ENCODE measurements at regions not wholly inside any gene's neighbourhood (a gene's known extent, or its start where the extent isn't known, plus 50 kb on each side); places are given as distances from the start of the nearest gene placed in this dataset.

DNA sequence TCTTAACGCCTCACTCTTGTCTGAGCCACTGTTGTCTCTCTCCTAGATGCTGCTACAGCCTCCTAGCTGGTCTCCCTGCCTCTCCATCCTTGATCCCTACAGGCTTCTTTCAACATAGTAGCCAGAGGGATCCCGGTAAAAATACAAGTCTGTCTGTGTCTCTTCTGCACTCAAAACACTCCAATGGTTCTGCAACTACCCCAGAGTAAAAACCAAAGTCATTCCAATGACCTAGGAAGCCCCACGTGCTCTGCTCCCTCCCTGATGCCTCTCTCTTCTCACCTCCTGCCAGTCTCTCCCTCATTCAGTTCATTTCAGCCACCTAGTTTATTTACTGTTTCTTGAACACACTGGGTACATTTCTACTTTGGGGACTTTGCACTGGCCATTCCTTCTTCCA lies 135.2 kb downstream of the NPIPB5 start:
- Histone ChIP-seq H3K9ac (ENCODE audit: insufficient read depth in 1 of 2, low read depth in 2 of 2, low read length in 2 of 2) (no peak overlapping the region), H3K4me3 (no peak overlapping the region), H3K9me1 (ENCODE audit: control insufficient read depth, insufficient read depth, low read length) (no peaks in the 10 kb centered on the region), H3K27ac (ENCODE audit: extremely low read depth, low read depth, low read length) (no peak overlapping the region), H3K36me3 (ENCODE audit: control insufficient read depth, insufficient read depth, low read length) (no peaks in the 10 kb centered on the region), H2AFZ (ENCODE audit: low read depth, low read length) (no peak overlapping the region), H4K20me1 (replicated peaks; ENCODE audit: control insufficient read depth, insufficient read depth, low read length) (no peaks in the 10 kb centered on the region), H3K27me3 (ENCODE audit: control insufficient read depth in 2 of 2, insufficient read depth in 2 of 2, low read length in 2 of 2) (peaks cover 0 to 2% of the 10 kb centered on the region in 2 experiments; a peak in 1 of 5 replicates), H3K79me2 (ENCODE audit: control insufficient read depth, insufficient read depth, low read length) (no peaks in the 10 kb centered on the region), H3K9me3 (replicated peaks; ENCODE audit: control insufficient read depth, insufficient read depth, low read depth, low read length) (no peaks in the 10 kb centered on the region), H3K4me2 (ENCODE audit: insufficient read depth, low read length) (no peak overlapping the region), H3K4me1 (replicated peaks in 1 of 2; ENCODE audit: control insufficient read depth in 2 of 2, insufficient read depth in 2 of 2, low read length in 2 of 2) (no peaks in the 10 kb centered on the region)
- ChIA-PET CTCF (ENCODE audit: low intra/inter-chr PET ratio) (no interaction called here), POLR2A (no interaction called here)
- WGBS (ENCODE audit: insufficient coverage, low coverage, missing lambda C conversion rate) = 0% methylated on average over 3 of the region's 3 CpGs
- intact Hi-C loops (cut with micrococcal nuclease) = no loop called here
- no TSS peak for BruUV-seq (replicated peaks)
- ATAC-seq (no peak), FAIRE-seq (no peak), DNase-seq (ENCODE audit: extremely low read depth in 1 of 4, low spot score in 3 of 4) (no peak)
- in situ Hi-C loops (cut with MboI) = no loop called here
- TF ChIP-seq ZNF655 (CRISPR knock-in tag; IDR thresholded peaks at IDR 0.05) (no peak), ZNF41 (CRISPR knock-in tag; conservative IDR thresholded peaks at IDR 0.05) (no peak), ZNF57 (CRISPR knock-in tag; IDR thresholded peaks at IDR 0.05) (no peak)

GRCh38 chr16:22646948-22647556 lies 136.4 kb downstream of the NPIPB5 start:
- CTCF ChIA-PET (ENCODE audit: low intra/inter-chr PET ratio) = no interaction called here
- POLR2A ChIA-PET = no interaction called here
- FAIRE-seq (no peak), DNase-seq (ENCODE audit: extremely low read depth in 1 of 4, low spot score in 3 of 4) (peak in 1 of 4 experiments; percentile 17), ATAC-seq (no peak)
- in situ Hi-C loops (cut with MboI) (no loop called here), intact Hi-C loops (cut with micrococcal nuclease) (no loop called here)
- Histone ChIP-seq H3K9me3 (replicated peaks; ENCODE audit: control insufficient read depth, insufficient read depth, low read depth, low read length) (no peaks in the 10 kb centered on the region), H3K79me2 (ENCODE audit: control insufficient read depth, insufficient read depth, low read length) (no peaks in the 10 kb centered on the region), H3K4me2 (ENCODE audit: insufficient read depth, low read length) (no peak overlapping the region), H4K20me1 (replicated peaks; ENCODE audit: control insufficient read depth, insufficient read depth, low read length) (no peaks in the 10 kb centered on the region), H3K27me3 (ENCODE audit: control insufficient read depth in 2 of 2, insufficient read depth in 2 of 2, low read length in 2 of 2) (peaks cover 0 to 2% of the 10 kb centered on the region in 2 experiments; a peak in 1 of 5 replicates), H3K4me3 (no peak overlapping the region), H3K4me1 (replicated peaks in 1 of 2; ENCODE audit: control insufficient read depth in 2 of 2, insufficient read depth in 2 of 2, low read length in 2 of 2) (no peaks in the 10 kb centered on the region), H3K27ac (ENCODE audit: extremely low read depth, low read depth, low read length) (no peak overlapping the region), H2AFZ (ENCODE audit: low read depth, low read length) (no peak overlapping the region), H3K36me3 (ENCODE audit: control insufficient read depth, insufficient read depth, low read length) (no peaks in the 10 kb centered on the region), H3K9me1 (ENCODE audit: control insufficient read depth, insufficient read depth, low read length) (no peaks in the 10 kb centered on the region), H3K9ac (ENCODE audit: insufficient read depth in 1 of 2, low read depth in 2 of 2, low read length in 2 of 2) (no peak overlapping the region)
- TF ChIP-seq, protein P1, sequence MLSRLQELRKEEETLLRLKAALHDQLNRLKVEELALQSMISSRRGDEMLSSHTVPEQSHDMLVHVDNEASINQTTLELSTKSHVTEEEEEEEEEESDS (CRISPR knock-in tag; IDR thresholded peaks at IDR 0.05) = no peak
- TF ChIP-seq FOSL1 (tag; conservative IDR thresholded peaks at IDR 0.05) (peak; percentile 93), CBFA2T3 (IDR thresholded peaks at IDR 0.05) (peak; percentile 57), TEAD4 (IDR thresholded peaks at IDR 0.05; ENCODE audit: low read length) (peak; percentile 53; the same call in 1 of the 2 replicates), TEAD4 (CRISPR knock-in tag; IDR thresholded peaks at IDR 0.05; ENCODE audit: borderline replicate concordance) (no peak), ESRRA (IDR thresholded peaks at IDR 0.05; ENCODE audit: borderline replicate concordance, low read depth) (peak; percentile 71), KDM1A (IDR thresholded peaks at IDR 0.05) (peak in 1 of 2 experiments; percentile 8; a peak in 1 of 4 replicates)
- TF ChIP-seq, protein P2, sequence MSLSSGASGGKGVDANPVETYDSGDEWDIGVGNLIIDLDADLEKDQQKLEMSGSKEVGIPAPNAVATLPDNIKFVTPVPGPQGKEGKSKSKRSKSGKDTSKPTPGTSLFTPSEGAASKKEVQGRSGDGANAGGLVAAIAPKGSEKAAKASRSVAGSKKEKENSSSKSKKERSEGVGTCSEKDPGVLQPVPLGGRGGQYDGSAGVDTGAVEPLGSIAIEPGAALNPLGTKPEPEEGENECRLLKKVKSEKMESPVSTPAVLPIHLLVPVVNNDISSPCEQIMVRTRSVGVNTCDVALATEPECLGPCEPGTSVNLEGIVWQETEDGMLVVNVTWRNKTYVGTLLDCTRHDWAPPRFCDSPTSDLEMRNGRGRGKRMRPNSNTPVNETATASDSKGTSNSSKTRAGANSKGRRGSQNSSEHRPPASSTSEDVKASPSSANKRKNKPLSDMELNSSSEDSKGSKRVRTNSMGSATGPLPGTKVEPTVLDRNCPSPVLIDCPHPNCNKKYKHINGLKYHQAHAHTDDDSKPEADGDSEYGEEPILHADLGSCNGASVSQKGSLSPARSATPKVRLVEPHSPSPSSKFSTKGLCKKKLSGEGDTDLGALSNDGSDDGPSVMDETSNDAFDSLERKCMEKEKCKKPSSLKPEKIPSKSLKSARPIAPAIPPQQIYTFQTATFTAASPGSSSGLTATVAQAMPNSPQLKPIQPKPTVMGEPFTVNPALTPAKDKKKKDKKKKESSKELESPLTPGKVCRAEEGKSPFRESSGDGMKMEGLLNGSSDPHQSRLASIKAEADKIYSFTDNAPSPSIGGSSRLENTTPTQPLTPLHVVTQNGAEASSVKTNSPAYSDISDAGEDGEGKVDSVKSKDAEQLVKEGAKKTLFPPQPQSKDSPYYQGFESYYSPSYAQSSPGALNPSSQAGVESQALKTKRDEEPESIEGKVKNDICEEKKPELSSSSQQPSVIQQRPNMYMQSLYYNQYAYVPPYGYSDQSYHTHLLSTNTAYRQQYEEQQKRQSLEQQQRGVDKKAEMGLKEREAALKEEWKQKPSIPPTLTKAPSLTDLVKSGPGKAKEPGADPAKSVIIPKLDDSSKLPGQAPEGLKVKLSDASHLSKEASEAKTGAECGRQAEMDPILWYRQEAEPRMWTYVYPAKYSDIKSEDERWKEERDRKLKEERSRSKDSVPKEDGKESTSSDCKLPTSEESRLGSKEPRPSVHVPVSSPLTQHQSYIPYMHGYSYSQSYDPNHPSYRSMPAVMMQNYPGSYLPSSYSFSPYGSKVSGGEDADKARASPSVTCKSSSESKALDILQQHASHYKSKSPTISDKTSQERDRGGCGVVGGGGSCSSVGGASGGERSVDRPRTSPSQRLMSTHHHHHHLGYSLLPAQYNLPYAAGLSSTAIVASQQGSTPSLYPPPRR (CRISPR knock-in tag; IDR thresholded peaks at IDR 0.05; ENCODE audit: borderline replicate concordance) = no peak
- WGBS (ENCODE audit: insufficient coverage, low coverage, missing lambda C conversion rate) = 1% methylated on average over 7 of the region's 7 CpGs
- BruUV-seq (replicated peaks) = no TSS peak

All from K562 (cell line).